ENCODE measurements at regions not wholly inside any gene's neighbourhood (a gene's known extent, or its start where the extent isn't known, plus 50 kb on each side); places are given as distances from the start of the nearest gene placed in this dataset.

GRCh38 chr5:85375525-85375924 lies 990.8 kb upstream of the EDIL3 start:
- TF ChIP-seq CTCF (IDR thresholded peaks at IDR 0.05; ENCODE audit: low read depth, low read length) (no peak), POLR2A (IDR thresholded peaks at IDR 0.05; ENCODE audit: extremely low read depth, insufficient read length) (no peak)

All from NB4 (cell line).